Tibial nerve (tissue), 4 donors: ENCODE measurements at regions not wholly inside any gene's neighbourhood (a gene's known extent, or its start where the extent isn't known, plus 50 kb on each side); places are given as distances from the start of the nearest gene placed in this dataset.

ENCODE experiments used
- DNase-seq, 2 donors: peaks; one replicate each; pipeline ENCODE4 v3.0.0-alpha.2; 2019; ENCODE audit warnings: low spot score in 2 of 2
- H3K27ac ChIP-seq, 4 donors: fragments of 200-600 bp; sonication (generic) in 3 of 4; one replicate each; pipeline ENCODE4 v1.5.1; 2017 to 2019; ENCODE audit warnings: mild to moderate bottlenecking in 1 of 4
- H3K27me3 ChIP-seq, 2 donors: fragments of 200-600 bp; sonication (generic) in 1 of 2; one replicate each; pipeline versions ENCODE4 v1.5.1 to v1.6.0; 2017 to 2019
- H3K36me3 ChIP-seq, 3 donors: fragments of 200-600 bp; sonication (generic); one replicate each; pipeline ENCODE4 v1.5.1; 2018 to 2019
- H3K4me1 ChIP-seq, 4 donors: fragments of 200-600 bp; sonication (generic) in 3 of 4; one replicate each; pipeline ENCODE4 v1.5.1; 2017 to 2019
- H3K4me3 ChIP-seq, 4 donors: fragments of 200-600 bp; sonication (generic) in 3 of 4; one replicate each; pipeline ENCODE4 v1.5.1; 2017 to 2019; ENCODE audit warnings: mild to moderate bottlenecking in 1 of 4, moderate library complexity in 1 of 4
- H3K9me3 ChIP-seq, 4 donors: fragments of 200-600 bp; sonication (generic) in 3 of 4; one replicate each; pipeline ENCODE4 v1.5.1; 2017 to 2019
- EP300 ChIP-seq, 2 donors: sonication (generic); formaldehyde crosslinking; IDR thresholded peaks; one replicate each; pipeline ENCODE4 v1.6.1; 2017; ENCODE audit warnings: antibody characterized with exemption in 2 of 2, mild to moderate bottlenecking in 1 of 2
- POLR2A ChIP-seq, 2 donors: fragments of 450-650 bp; IDR thresholded peaks; one replicate each; pipeline ENCODE4 v1.6.1; 2017; ENCODE audit warnings: antibody characterized with exemption in 2 of 2, mild to moderate bottlenecking in 2 of 2, moderate library complexity in 2 of 2
- WGBS, 2 donors: methylation state at CpG; one replicate each; pipeline ENCODE4 v1.1.5; 2018; 5-methylcytosine and 5-hydroxymethylcytosine counted together
- TF ChIP-seq, protein P1 (sequence below), 5 experiments: fragments of 200-600 bp in 3 of 5; fragments of 450-650 bp in 2 of 5; sonication (generic) in 3 of 5; IDR thresholded peaks; one replicate each; pipeline ENCODE4 v1.5.1; 2016 to 2019; ENCODE audit warnings: antibody characterized with exemption in 5 of 5, mild to moderate bottlenecking in 3 of 5, moderate library complexity in 2 of 5

DNA sequence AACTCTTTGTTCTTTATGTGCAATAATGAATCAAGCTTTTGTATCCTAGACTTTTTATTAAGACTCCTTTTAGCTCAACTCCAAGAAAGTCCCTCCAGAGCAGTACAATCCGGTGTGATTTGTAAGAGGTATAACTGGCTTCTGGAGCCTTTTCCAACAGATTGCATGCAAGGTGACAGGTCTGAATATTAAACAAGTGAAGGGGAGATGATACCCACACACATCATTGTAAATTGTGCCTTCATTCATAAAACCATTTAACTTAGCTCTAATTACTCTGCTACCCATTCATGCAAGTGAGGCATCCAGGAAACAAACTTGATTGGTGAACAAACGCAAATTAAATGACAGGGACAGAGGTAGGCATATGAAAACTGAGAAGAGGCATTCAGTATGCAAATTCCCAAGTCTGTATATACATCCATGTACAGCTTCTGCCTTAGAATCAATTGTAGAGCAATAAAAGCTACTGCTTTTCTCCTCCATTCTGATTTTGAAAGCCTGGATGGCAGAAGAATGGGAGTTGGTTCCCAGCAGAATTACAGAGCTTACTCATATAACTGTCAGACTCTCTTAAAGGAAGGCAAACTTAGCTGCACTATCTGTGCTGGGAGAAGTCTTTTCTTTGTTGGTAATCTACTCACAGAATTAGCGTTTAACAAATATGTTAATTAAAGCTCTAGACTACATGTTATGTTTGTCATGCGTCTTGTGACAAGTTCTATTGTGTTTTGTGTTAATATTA lies 261.0 kb upstream of the CDH6 start:
- 66 to 69% methylated on average over 4 of the region's 4 CpGs for WGBS, 2 donors
- no peak overlapping the region for H3K4me3 ChIP-seq
- H3K9me3 ChIP-seq = no peaks in the 10 kb centered on the region
- peaks cover 0 to 6% (median 0%) of the 10 kb centered on the region in 4 donors for H3K4me1 ChIP-seq
- H3K36me3 ChIP-seq = no peaks in the 10 kb centered on the region
- H3K27me3 ChIP-seq = no peaks in the 10 kb centered on the region
- DNase-seq = no peak
- H3K27ac ChIP-seq = no peak overlapping the region
- TF ChIP-seq, protein P1, sequence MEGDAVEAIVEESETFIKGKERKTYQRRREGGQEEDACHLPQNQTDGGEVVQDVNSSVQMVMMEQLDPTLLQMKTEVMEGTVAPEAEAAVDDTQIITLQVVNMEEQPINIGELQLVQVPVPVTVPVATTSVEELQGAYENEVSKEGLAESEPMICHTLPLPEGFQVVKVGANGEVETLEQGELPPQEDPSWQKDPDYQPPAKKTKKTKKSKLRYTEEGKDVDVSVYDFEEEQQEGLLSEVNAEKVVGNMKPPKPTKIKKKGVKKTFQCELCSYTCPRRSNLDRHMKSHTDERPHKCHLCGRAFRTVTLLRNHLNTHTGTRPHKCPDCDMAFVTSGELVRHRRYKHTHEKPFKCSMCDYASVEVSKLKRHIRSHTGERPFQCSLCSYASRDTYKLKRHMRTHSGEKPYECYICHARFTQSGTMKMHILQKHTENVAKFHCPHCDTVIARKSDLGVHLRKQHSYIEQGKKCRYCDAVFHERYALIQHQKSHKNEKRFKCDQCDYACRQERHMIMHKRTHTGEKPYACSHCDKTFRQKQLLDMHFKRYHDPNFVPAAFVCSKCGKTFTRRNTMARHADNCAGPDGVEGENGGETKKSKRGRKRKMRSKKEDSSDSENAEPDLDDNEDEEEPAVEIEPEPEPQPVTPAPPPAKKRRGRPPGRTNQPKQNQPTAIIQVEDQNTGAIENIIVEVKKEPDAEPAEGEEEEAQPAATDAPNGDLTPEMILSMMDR (IDR thresholded peaks at IDR 0.05) = no peak

DNA sequence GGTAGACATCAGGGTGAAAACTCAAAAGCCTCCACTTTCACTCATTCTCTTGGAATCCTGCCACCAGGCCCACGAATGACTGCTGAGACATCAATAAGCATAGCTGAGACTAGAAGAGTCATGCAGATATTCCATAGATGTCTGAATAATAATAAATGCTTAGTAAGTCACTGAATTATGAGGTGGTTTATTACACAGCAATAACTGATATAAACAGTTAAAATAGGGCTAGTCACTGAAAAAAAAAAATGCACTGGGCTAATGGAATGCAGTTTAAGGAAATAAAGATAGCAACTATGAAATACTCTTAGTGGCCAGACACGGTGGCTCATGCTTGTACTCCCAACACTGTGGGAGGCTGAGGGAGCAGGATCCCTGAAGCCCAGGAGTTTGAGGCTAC lies 262.8 kb upstream of the CDH6 start:
- H3K27me3 ChIP-seq = no peaks in the 10 kb centered on the region
- H3K27ac ChIP-seq = no peak overlapping the region
- H3K36me3 ChIP-seq = no peaks in the 10 kb centered on the region
- 34 to 45% methylated on average over 2 of the region's 2 CpGs for WGBS, 2 donors
- no peak overlapping the region for H3K4me3 ChIP-seq
- no peaks in the 10 kb centered on the region for H3K9me3 ChIP-seq
- DNase-seq = no peak
- H3K4me1 ChIP-seq = no peaks in the 10 kb centered on the region
- TF ChIP-seq EP300 (IDR thresholded peaks at IDR 0.05) (no peak), POLR2A (IDR thresholded peaks at IDR 0.05) (no peak)
- TF ChIP-seq, protein P1 (IDR thresholded peaks at IDR 0.05) = no peak

- Histone ChIP-seq H3K27me3 (no peaks in the 10 kb centered on the region), H3K27ac (no peak overlapping the region), H3K4me1 (no peaks in the 10 kb centered on the region), H3K9me3 (no peaks in the 10 kb centered on the region), H3K4me3 (no peak overlapping the region), H3K36me3 (no peaks in the 10 kb centered on the region)
- TF ChIP-seq, protein P1 (IDR thresholded peaks at IDR 0.05) = no peak
- TF ChIP-seq POLR2A (IDR thresholded peaks at IDR 0.05) = no peak
- TF ChIP-seq EP300 (IDR thresholded peaks at IDR 0.05) = no peak
- DNase-seq = no peak
Observed at GRCh38 chr5:30928956-30929355, 264.5 kb upstream of the CDH6 start.

- H3K36me3 ChIP-seq = no peaks in the 10 kb centered on the region
- WGBS, 2 donors = 69 to 80% methylated on average over 3 of the region's 3 CpGs
- no peak for TF ChIP-seq EP300 (IDR thresholded peaks at IDR 0.05)
- no peak for TF ChIP-seq POLR2A (IDR thresholded peaks at IDR 0.05)
- TF ChIP-seq, protein P1 (IDR thresholded peaks at IDR 0.05) = no peak
Observed at GRCh38 chr5:30926218-30926617, 267.3 kb upstream of the CDH6 start.

GRCh38 chr5:30921388-30921787 lies 272.1 kb upstream of the CDH6 start:
- Histone ChIP-seq H3K9me3 (no peaks in the 10 kb centered on the region), H3K4me3 (no peak overlapping the region), H3K27me3 (no peaks in the 10 kb centered on the region), H3K27ac (no peak overlapping the region), H3K36me3 (no peaks in the 10 kb centered on the region), H3K4me1 (no peaks in the 10 kb centered on the region)
- no peak for DNase-seq
- TF ChIP-seq EP300 (IDR thresholded peaks at IDR 0.05) (no peak), POLR2A (IDR thresholded peaks at IDR 0.05) (no peak)
- TF ChIP-seq, protein P1 (IDR thresholded peaks at IDR 0.05) = no peak
- WGBS, 2 donors = 81 to 89% methylated on average over 5 of the region's 5 CpGs

More at GRCh38 chr5:30926218-30926617, 267.3 kb upstream of the CDH6 start:
- Histone ChIP-seq H3K27me3 (no peaks in the 10 kb centered on the region), H3K4me3 (no peak overlapping the region), H3K27ac (no peak overlapping the region), H3K4me1 (no peaks in the 10 kb centered on the region), H3K9me3 (no peaks in the 10 kb centered on the region)
- DNase-seq = no peak
